H1 (cell line): ENCODE measurements at regions not wholly inside any gene's neighbourhood (a gene's known extent, or its start where the extent isn't known, plus 50 kb on each side); places are given as distances from the start of the nearest gene placed in this dataset.

Source experiments
- CTCF ChIA-PET: fragments of 300-600 bp; sonication (Branson Sonifier 250); formaldehyde crosslinking; loops from one replicate; lab custom pipeline; 2021; ENCODE audit not compliant: partially characterized antibody; lab: Charles Lee
- POLR2A ChIA-PET: fragments of 300-600 bp; sonication (Branson Sonifier 250); formaldehyde crosslinking; loops from one replicate; lab custom pipeline; 2021; ENCODE audit warnings: inconsistent platforms; ENCODE audit not compliant: partially characterized antibody; lab: Charles Lee
- DNase-seq, 2 experiments: peaks; one replicate each; pipeline versions ENCODE4 v3.0.0 to v3.0.0-alpha.2; 2010 to 2022; ENCODE audit warnings: low spot score in 2 of 2, low read depth in 1 of 2, mixed read lengths in 1 of 2
- FAIRE-seq: peaks from 2 replicates; lab custom pipeline; 2011; peaks lifted over from hg19 to GRCh38; lab: Jason Lieb, UNC
- H2AFZ ChIP-seq: 2 replicates; pipeline ENCODE4 v1.8.1; 2012; ENCODE audit warnings: low read length, inconsistent platforms
- H2AK5ac ChIP-seq: 2 replicates; pipeline ENCODE4 v1.6.1; 2013; ENCODE audit warnings: low read depth, low read length
- H2BK120ac ChIP-seq: replicated peaks from 2 replicates; pipeline ENCODE3; 2013; ENCODE audit warnings: low read depth, low read length, inconsistent platforms
- H2BK12ac ChIP-seq: 2 replicates; pipeline ENCODE4 v1.6.1; 2013; ENCODE audit warnings: low read depth, low read length
- H2BK15ac ChIP-seq: 2 replicates; pipeline ENCODE4 v1.6.1; 2013; ENCODE audit warnings: low read length
- H2BK20ac ChIP-seq: 2 replicates; pipeline ENCODE4 v1.6.1; 2013; ENCODE audit warnings: low read length
- H2BK5ac ChIP-seq: 2 replicates; pipeline ENCODE4 v1.6.1; 2013; ENCODE audit warnings: low read depth, low read length
- H3K14ac ChIP-seq: 2 replicates; pipeline ENCODE4 v1.6.1; 2013; ENCODE audit warnings: inconsistent platforms; ENCODE audit not compliant: insufficient read length
- H3K18ac ChIP-seq: 2 replicates; pipeline ENCODE4 v1.6.1; 2013; ENCODE audit warnings: low read length; ENCODE audit errors: extremely low read depth
- H3K23ac ChIP-seq: 2 replicates; pipeline ENCODE4 v1.6.1; 2013; ENCODE audit warnings: inconsistent platforms; ENCODE audit not compliant: insufficient read length
- H3K23me2 ChIP-seq: 2 replicates; pipeline ENCODE4 v1.6.1; 2013; ENCODE audit warnings: low read depth, low read length
- H3K27ac ChIP-seq: 2 replicates; pipeline ENCODE4 v1.6.1; 2011; ENCODE audit warnings: low read depth, low read length, inconsistent platforms
- H3K27me3 ChIP-seq, 4 experiments: replicated peaks in 1 of 4; 1 replicate in 1 of 4; 2 replicates in 3 of 4; pipeline versions ENCODE4 v1.6.1 to v1.8.1; 2011 to 2013; ENCODE audit warnings: low read length in 3 of 4, mild to moderate bottlenecking in 3 of 4, inconsistent platforms in 2 of 4, mixed read lengths in 2 of 4, moderate library complexity in 1 of 4; ENCODE audit not compliant: control insufficient read depth in 3 of 4, insufficient read depth in 3 of 4; ENCODE audit errors: extremely low read depth in 1 of 4
- H3K36me3 ChIP-seq, 4 experiments: 2 replicates each; pipeline versions ENCODE4 v1.6.1 to v1.8.1; 2011 to 2013; ENCODE audit warnings: mild to moderate bottlenecking in 4 of 4, low read length in 3 of 4, moderate library complexity in 2 of 4, control low read depth in 1 of 4, inconsistent platforms in 1 of 4; ENCODE audit not compliant: insufficient read depth in 4 of 4, control insufficient read depth in 2 of 4
- H3K4ac ChIP-seq: replicated peaks from 2 replicates; pipeline ENCODE3; 2013; ENCODE audit warnings: low read length, low read depth, mixed read lengths, inconsistent platforms; ENCODE audit not compliant: insufficient read length
- H3K4me1 ChIP-seq, 4 experiments: replicated peaks in 1 of 4; 1 replicate in 1 of 4; 2 replicates in 3 of 4; pipeline versions ENCODE4 v1.6.1 to v1.8.1; 2011 to 2013; ENCODE audit warnings: low read length in 3 of 4, inconsistent platforms in 2 of 4, mixed read lengths in 1 of 4; ENCODE audit not compliant: insufficient read depth in 4 of 4, control insufficient read depth in 3 of 4
- H3K4me2 ChIP-seq, 2 experiments: 2 replicates each; pipeline versions ENCODE4 v1.6.1 to v1.8.1; 2011 to 2013; ENCODE audit warnings: low read depth in 2 of 2, low read length in 2 of 2, control low read depth in 1 of 2, inconsistent platforms in 1 of 2, mild to moderate bottlenecking in 1 of 2; ENCODE audit not compliant: insufficient read depth in 1 of 2
- H3K4me3 ChIP-seq, 4 experiments: fragments of 200-600, 300-600 bp in 1 of 4; sonication (generic), shearing (Covaris generic), sonication (Bioruptor Twin) in 1 of 4; 2 replicates each; pipeline versions ENCODE4 v1.5.1 to v1.8.1; 2011 to 2016; ENCODE audit warnings: low read length in 4 of 4, low read depth in 3 of 4, control low read depth in 2 of 4, inconsistent platforms in 2 of 4, mild to moderate bottlenecking in 2 of 4, mixed read lengths in 1 of 4, moderate library complexity in 1 of 4; ENCODE audit not compliant: insufficient read depth in 2 of 4; ENCODE audit errors: extremely low read depth in 1 of 4
- H3K56ac ChIP-seq: replicated peaks from 2 replicates; pipeline ENCODE3; 2013; ENCODE audit warnings: low read depth, mild to moderate bottlenecking, mixed read lengths, low read length, inconsistent platforms; ENCODE audit not compliant: insufficient read length
- H3K79me1 ChIP-seq: 2 replicates; pipeline ENCODE4 v1.6.1; 2013; ENCODE audit warnings: low read depth, low read length, control low read depth
- H3K79me2 ChIP-seq, 2 experiments: 2 replicates each; pipeline versions ENCODE4 v1.6.1 to v1.8.1; 2012 to 2013; ENCODE audit warnings: low read length in 2 of 2, mild to moderate bottlenecking in 2 of 2, inconsistent platforms in 1 of 2; ENCODE audit not compliant: insufficient read depth in 2 of 2, control insufficient read depth in 1 of 2
- H3K9ac ChIP-seq, 4 experiments: replicated peaks in 1 of 4; 1 replicate in 1 of 4; 2 replicates in 3 of 4; pipeline versions ENCODE4 v1.6.1 to v1.8.1; 2011 to 2013; ENCODE audit warnings: low read depth in 3 of 4, low read length in 3 of 4, control low read depth in 2 of 4, mild to moderate bottlenecking in 2 of 4, moderate library complexity in 2 of 4, inconsistent platforms in 1 of 4; ENCODE audit errors: extremely low read depth in 1 of 4
- H3K9me3 ChIP-seq, 2 experiments: 2 replicates each; pipeline versions ENCODE4 v1.6.1 to v1.8.1; 2012 to 2013; ENCODE audit warnings: mild to moderate bottlenecking in 2 of 2, moderate library complexity in 2 of 2, control low read depth in 1 of 2, inconsistent platforms in 1 of 2, low read depth in 1 of 2, low read length in 1 of 2, mixed read lengths in 1 of 2; ENCODE audit not compliant: insufficient read depth in 2 of 2
- H4K20me1 ChIP-seq, 2 experiments: replicated peaks in 1 of 2; 2 replicates each; pipeline versions ENCODE3 to v1.8.1; 2011 to 2013; ENCODE audit warnings: inconsistent platforms in 2 of 2, low read length in 2 of 2, mild to moderate bottlenecking in 1 of 2; ENCODE audit not compliant: insufficient read depth in 2 of 2, control insufficient read depth in 1 of 2
- H4K5ac ChIP-seq: 2 replicates; pipeline ENCODE4 v1.6.1; 2013; ENCODE audit warnings: low read length, low read depth, mixed read lengths, inconsistent platforms; ENCODE audit not compliant: insufficient read length
- H4K8ac ChIP-seq: 2 replicates; pipeline ENCODE4 v1.8.0; 2013; ENCODE audit warnings: mild to moderate bottlenecking, moderate library complexity, low read length, inconsistent platforms; ENCODE audit not compliant: insufficient read depth; ENCODE audit errors: extremely low read depth
- H4K91ac ChIP-seq: replicated peaks from 2 replicates; pipeline ENCODE3; 2013; ENCODE audit warnings: low read length, mixed read lengths, inconsistent platforms; ENCODE audit not compliant: insufficient read length
- BRCA1 ChIP-seq: IDR thresholded peaks from 2 replicates; pipeline ENCODE4 v1.6.1; 2012; ENCODE audit warnings: low read depth, low read length, improper control_type of control experiment
- EGR1 ChIP-seq: IDR thresholded peaks from 2 replicates; pipeline ENCODE4 v1.6.1; 2011; ENCODE audit warnings: low read depth, low read length, borderline replicate concordance
- EZH2 ChIP-seq: fragments of 200-600 bp; sonication (generic); IDR thresholded peaks from 2 replicates; pipeline ENCODE4 v1.7.1; 2012; ENCODE audit warnings: low read depth, mild to moderate bottlenecking, moderate library complexity, low read length, inconsistent platforms; ENCODE audit not compliant: severe bottlenecking
- GABPA ChIP-seq: IDR thresholded peaks from 2 replicates; pipeline ENCODE4 v1.6.1; 2011; ENCODE audit warnings: mild to moderate bottlenecking, low read length, moderate library complexity, borderline replicate concordance; ENCODE audit not compliant: insufficient read depth
- GTF2F1 ChIP-seq: IDR thresholded peaks from 2 replicates; pipeline ENCODE4 v1.6.1; 2012; ENCODE audit warnings: low read depth, low read length, improper control_type of control experiment, borderline replicate concordance
- HDAC2 ChIP-seq, 2 experiments: fragments of 300-600 bp in 1 of 2; sonication (generic) in 1 of 2; IDR thresholded peaks; 2 replicates each; pipeline ENCODE4 v1.6.1; 2011 to 2012; ENCODE audit warnings: low read depth in 2 of 2, low read length in 2 of 2, mild to moderate bottlenecking in 2 of 2, moderate library complexity in 2 of 2, borderline replicate concordance in 1 of 2, inconsistent platforms in 1 of 2
- NANOG ChIP-seq: IDR thresholded peaks from 2 replicates; pipeline ENCODE4 v1.6.1; 2011; ENCODE audit warnings: low read length, low read depth, mild to moderate bottlenecking, inconsistent platforms; ENCODE audit not compliant: insufficient read depth, poor library complexity, severe bottlenecking
- PHF8 ChIP-seq: fragments of 200-600 bp; sonication (generic); conservative IDR thresholded peaks from 2 replicates; pipeline ENCODE4 v1.7.1; 2012; ENCODE audit warnings: low read depth, mild to moderate bottlenecking, inconsistent platforms, low read length, moderate library complexity
- RBBP5 ChIP-seq: IDR thresholded peaks from 2 replicates; pipeline ENCODE4 v1.7.1; 2012; ENCODE audit warnings: low read depth, mild to moderate bottlenecking, inconsistent platforms, low read length, moderate library complexity, borderline replicate concordance
- RFX5 ChIP-seq: IDR thresholded peaks from 2 replicates; pipeline ENCODE4 v1.6.1; 2011; ENCODE audit warnings: low read depth, low read length, improper control_type of control experiment, borderline replicate concordance
- SIN3A ChIP-seq, 2 experiments: IDR thresholded peaks in 1 of 2; conservative IDR thresholded peaks in 1 of 2; 2 replicates each; pipeline ENCODE4 v1.6.1; 2011 to 2012; ENCODE audit warnings: low read length in 2 of 2, improper control_type of control experiment in 1 of 2, low read depth in 1 of 2, mild to moderate bottlenecking in 1 of 2
- SP1 ChIP-seq: IDR thresholded peaks from 2 replicates; pipeline ENCODE4 v1.6.1; 2011; ENCODE audit warnings: low read depth, low read length
- YY1 ChIP-seq: IDR thresholded peaks from 2 replicates; pipeline ENCODE4 v1.6.1; 2011; ENCODE audit warnings: low read depth, mild to moderate bottlenecking, low read length
- WGBS, 2 experiments: shearing (Covaris generic) in 1 of 2; methylation state at CpG; one replicate each; pipeline versions ENCODE4 v1.1.6 to v1.1.7; 2013 to 2015; ENCODE audit warnings: low lambda C conversion rate in 2 of 2, mixed read lengths in 2 of 2, inconsistent platforms in 1 of 2, low coverage in 1 of 2, missing lambda C conversion rate in 1 of 2; ENCODE audit not compliant: insufficient replicate concordance in 2 of 2, insufficient coverage in 1 of 2, insufficient read length in 1 of 2; ENCODE audit errors: extremely low coverage in 1 of 2, missing lambda C conversion rate in 1 of 2; 5-methylcytosine and 5-hydroxymethylcytosine counted together

DNA sequence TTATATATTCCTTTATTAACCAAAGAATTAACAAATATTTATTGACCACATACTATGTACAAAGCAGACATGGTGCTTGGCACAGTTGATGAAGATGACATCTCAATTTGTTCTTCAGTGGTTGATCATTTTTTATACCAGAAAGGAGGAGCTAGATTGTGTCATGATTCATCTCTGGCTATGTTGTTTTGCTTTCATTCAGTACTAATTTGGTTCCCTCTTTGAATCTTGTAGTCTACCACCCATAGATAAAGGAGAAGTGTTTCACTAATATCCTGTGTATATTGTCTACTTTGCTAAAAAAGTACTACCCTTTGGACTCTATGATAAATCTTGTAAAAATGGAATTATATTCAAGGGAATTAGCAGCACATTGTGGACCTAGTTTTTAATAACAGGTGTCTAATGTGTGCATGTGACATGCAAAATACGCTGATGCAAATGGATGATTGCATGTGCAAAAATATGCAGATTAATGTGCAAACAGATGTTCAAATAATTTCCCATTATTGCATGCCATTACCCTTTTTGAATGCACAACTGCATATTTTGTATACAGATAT, 313.2 kb upstream of the ZEB2 start:
- WGBS, 2 experiments: 97% methylated on average over 1 of the region's 1 CpG; no CpG with 5 or more reads in 1 of the 2 experiments
- TF ChIP-seq GTF2F1 (no peak), SIN3A (conservative IDR thresholded peaks at IDR 0.05 in 1 of 2, IDR thresholded peaks at IDR 0.05 in 1 of 2; ENCODE audit: low read depth in 1 of 2, low read length in 2 of 2) (no peak), RFX5 (no peak), EGR1 (no peak), EZH2 (no peak), HDAC2 (IDR thresholded peaks at IDR 0.05; ENCODE audit: borderline replicate concordance in 1 of 2, low read depth in 2 of 2, low read length in 2 of 2) (no peak), PHF8 (no peak), YY1 (no peak), SP1 (no peak), NANOG (no peak), GABPA (no peak), BRCA1 (no peak), RBBP5 (no peak)

More for the DNA sequence above, 313.2 kb upstream of the ZEB2 start:
- Histone ChIP-seq H4K8ac (no peak overlapping the region), H2BK12ac (no peak overlapping the region), H3K27ac (no peak overlapping the region), H2BK120ac (no peak overlapping the region), H3K56ac (no peak overlapping the region), H2AFZ (no peak overlapping the region), H3K9me3 (no peaks in the 10 kb centered on the region), H4K5ac (no peak overlapping the region), H3K27me3 (no peaks in the 10 kb centered on the region), H4K91ac (no peak overlapping the region), H2BK20ac (no peak overlapping the region), H3K4me2 (no peak overlapping the region), H3K4me3 (no peak overlapping the region), H3K79me1 (no peaks in the 10 kb centered on the region), H3K4ac (no peak overlapping the region), H2AK5ac (no peak overlapping the region), H3K14ac (no peak overlapping the region), H3K9ac (no peak overlapping the region), H2BK5ac (no peak overlapping the region), H3K23me2 (no peaks in the 10 kb centered on the region), H3K4me1 (peaks cover 0 to 2% (median 0%) of the 10 kb centered on the region in 4 experiments; a peak in 2 of 7 replicates), H4K20me1 (no peaks in the 10 kb centered on the region), H3K23ac (no peak overlapping the region), H3K79me2 (no peaks in the 10 kb centered on the region), H2BK15ac (no peak overlapping the region), H3K18ac (no peak overlapping the region), H3K36me3 (no peaks in the 10 kb centered on the region)
- DNase-seq: no peak
- CTCF ChIA-PET: no interaction called here
- no peak for FAIRE-seq
- POLR2A ChIA-PET: no interaction called here
